ENCODE measurements at regions not wholly inside any gene's neighbourhood (a gene's known extent, or its start where the extent isn't known, plus 50 kb on each side); places are given as distances from the start of the nearest gene placed in this dataset.

DNA sequence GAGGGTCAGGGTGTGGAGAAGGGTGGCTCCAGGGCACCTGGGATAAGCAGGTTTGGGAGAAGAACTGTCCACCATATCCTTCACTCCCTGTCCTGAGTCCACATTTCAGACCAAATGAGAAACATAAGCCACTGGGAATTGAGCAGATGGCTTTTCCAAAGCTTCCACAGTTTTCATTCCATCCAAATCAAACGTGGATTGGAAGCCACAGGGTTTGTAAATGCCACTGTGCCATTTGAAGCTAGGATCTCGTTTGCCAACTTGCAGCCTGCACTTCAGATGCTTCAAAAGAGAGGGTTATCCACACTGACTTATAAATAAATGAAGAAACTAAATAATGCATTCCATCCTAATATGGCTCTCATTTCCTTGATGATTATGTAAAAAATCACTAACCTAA lies 81.5 kb downstream of the UQCRFS1 start:
- Histone ChIP-seq H3K4me3 (no peak overlapping the region), H3K27ac (no peak overlapping the region), H3K9me3 (peaks cover 0 to 16% (median 0%) of the 10 kb centered on the region in 11 donors), H3K36me3 (no peaks in the 10 kb centered on the region), H3K27me3 (peaks cover 0 to 18% (median 7%) of the 10 kb centered on the region in 7 donors), H3K4me1 (no peaks in the 10 kb centered on the region)
- WGBS, 2 donors, result 34 to 45% methylated on average over 2 of the region's 2 CpGs
- intact Hi-C loops (cut with DNase I), result no loop called here
- ATAC-seq (no peak), DNase-seq (no peak)
- TF ChIP-seq, protein P1, sequence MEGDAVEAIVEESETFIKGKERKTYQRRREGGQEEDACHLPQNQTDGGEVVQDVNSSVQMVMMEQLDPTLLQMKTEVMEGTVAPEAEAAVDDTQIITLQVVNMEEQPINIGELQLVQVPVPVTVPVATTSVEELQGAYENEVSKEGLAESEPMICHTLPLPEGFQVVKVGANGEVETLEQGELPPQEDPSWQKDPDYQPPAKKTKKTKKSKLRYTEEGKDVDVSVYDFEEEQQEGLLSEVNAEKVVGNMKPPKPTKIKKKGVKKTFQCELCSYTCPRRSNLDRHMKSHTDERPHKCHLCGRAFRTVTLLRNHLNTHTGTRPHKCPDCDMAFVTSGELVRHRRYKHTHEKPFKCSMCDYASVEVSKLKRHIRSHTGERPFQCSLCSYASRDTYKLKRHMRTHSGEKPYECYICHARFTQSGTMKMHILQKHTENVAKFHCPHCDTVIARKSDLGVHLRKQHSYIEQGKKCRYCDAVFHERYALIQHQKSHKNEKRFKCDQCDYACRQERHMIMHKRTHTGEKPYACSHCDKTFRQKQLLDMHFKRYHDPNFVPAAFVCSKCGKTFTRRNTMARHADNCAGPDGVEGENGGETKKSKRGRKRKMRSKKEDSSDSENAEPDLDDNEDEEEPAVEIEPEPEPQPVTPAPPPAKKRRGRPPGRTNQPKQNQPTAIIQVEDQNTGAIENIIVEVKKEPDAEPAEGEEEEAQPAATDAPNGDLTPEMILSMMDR (IDR thresholded peaks at IDR 0.05), result no peak

DNA sequence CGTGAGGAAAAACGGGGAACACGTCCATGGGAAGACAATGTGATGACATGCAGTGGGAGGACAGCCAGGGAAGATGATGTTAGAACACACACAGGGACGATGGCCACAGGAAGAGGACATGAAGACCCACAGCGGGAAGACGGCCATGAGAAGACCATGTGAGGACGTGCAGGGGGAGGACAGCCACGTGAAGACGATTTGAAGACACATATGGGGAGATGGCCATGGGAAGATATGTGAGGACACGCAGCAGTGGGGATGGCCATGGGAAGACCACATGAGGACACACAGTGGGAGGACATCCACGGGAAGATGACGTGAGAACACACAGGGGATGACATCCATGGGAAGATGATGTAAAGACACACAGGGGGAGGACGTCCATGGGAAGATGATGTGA lies 83.8 kb downstream of the UQCRFS1 start:
- H3K27ac ChIP-seq, result no peak overlapping the region
- TF ChIP-seq, protein P1 (IDR thresholded peaks at IDR 0.05), result no peak
- DNase-seq, result no peak
- H3K36me3 ChIP-seq, result no peaks in the 10 kb centered on the region
- ATAC-seq, result no peak
- WGBS, 2 donors, result 85% methylated on average over 13 of the region's 13 CpGs
- no peak overlapping the region for H3K4me3 ChIP-seq
- H3K9me3 ChIP-seq, result peaks cover 0 to 6% (median 0%) of the 10 kb centered on the region in 11 donors
- intact Hi-C loops (cut with DNase I), result loop anchor here in 2 of 10 donors (10.0 kb wide), 1 partner anchor 136 kb away; no protein-coding TSS in a partner anchor
- peaks cover 0 to 31% (median 16%) of the 10 kb centered on the region in 7 donors for H3K27me3 ChIP-seq
- no peaks in the 10 kb centered on the region for H3K4me1 ChIP-seq

DNA sequence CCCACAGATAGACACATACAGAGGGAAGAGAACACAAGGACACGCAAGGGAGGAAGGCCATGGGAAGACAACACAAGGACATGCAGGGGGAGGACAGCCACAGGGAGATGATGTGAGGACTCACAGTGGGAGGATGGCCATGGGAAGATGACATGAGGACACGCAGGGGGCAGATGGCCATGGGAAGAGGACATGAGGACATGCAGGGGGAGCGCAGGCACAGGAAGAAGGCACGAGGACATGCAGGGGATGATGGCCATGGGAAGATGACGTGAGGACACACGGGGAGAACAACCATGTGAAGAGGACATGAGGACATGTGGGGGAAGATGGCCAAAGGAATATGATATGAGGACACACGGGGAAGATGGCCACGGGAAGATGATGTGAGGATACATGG lies 84.7 kb downstream of the UQCRFS1 start:
- 88 to 91% methylated on average over 8 of the region's 8 CpGs for WGBS, 2 donors
- intact Hi-C loops (cut with DNase I), result loop anchor here in 2 of 10 donors (10.0 kb wide), 1 partner anchor 137 kb away; no protein-coding TSS in a partner anchor
- ATAC-seq (no peak), DNase-seq (no peak)
- H3K27me3 ChIP-seq, result peaks cover 0 to 31% (median 16%) of the 10 kb centered on the region in 7 donors
- no peak overlapping the region for H3K4me3 ChIP-seq
- TF ChIP-seq, protein P1 (IDR thresholded peaks at IDR 0.05), result no peak
- H3K4me1 ChIP-seq, result no peaks in the 10 kb centered on the region
- H3K27ac ChIP-seq, result no peak overlapping the region
- H3K36me3 ChIP-seq, result no peaks in the 10 kb centered on the region
- peaks cover 0 to 6% (median 0%) of the 10 kb centered on the region in 11 donors for H3K9me3 ChIP-seq

DNA sequence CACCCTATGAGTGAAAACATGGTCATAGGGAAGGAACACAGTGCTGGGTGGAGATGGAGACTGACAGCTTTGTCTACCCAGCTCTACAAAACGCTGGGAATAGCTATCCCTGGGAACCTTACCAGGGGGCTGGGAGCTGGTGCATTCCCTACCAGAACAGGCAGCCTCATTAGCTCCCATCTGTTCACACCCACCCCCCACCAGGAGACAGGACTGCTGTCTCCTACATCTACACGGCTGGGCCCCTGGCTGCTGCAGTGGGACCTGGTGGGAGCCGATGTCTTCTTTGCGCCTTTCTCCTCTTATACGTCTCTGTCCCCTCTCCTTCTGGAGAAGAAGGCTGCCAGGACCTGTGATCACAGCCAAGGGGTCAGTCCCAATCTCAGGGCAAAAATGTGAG lies 90.8 kb downstream of the UQCRFS1 start:
- H3K4me3 ChIP-seq, result no peak overlapping the region
- no peaks in the 10 kb centered on the region for H3K9me3 ChIP-seq
- H3K4me1 ChIP-seq, result no peaks in the 10 kb centered on the region
- TF ChIP-seq, protein P1 (IDR thresholded peaks at IDR 0.05), result no peak
- no peaks in the 10 kb centered on the region for H3K36me3 ChIP-seq
- DNase-seq (no peak), ATAC-seq (no peak)
- intact Hi-C loops (cut with DNase I), result loop anchor here in 2 of 10 donors (10.0 kb wide), 1 partner anchor 143 kb away; no protein-coding TSS in a partner anchor
- 66 to 71% methylated on average over 5 of the region's 5 CpGs for WGBS, 2 donors
- H3K27me3 ChIP-seq, result peaks cover 0 to 25% (median 8%) of the 10 kb centered on the region in 7 donors
- H3K27ac ChIP-seq, result no peak overlapping the region

Data from heart right ventricle (tissue), 16 donors.